Fibroblast of lung (primary cell): ENCODE measurements at regions not wholly inside any gene's neighbourhood (a gene's known extent, or its start where the extent isn't known, plus 50 kb on each side); places are given as distances from the start of the nearest gene placed in this dataset.

ENCODE experiments used
- CTCF ChIP-seq, 2 donors: IDR thresholded peaks in 1 of 2; conservative IDR thresholded peaks in 1 of 2; 1 replicate in 1 of 2; 2 replicates in 1 of 2; pipeline ENCODE4 v1.5.1; 2011 to 2012; ENCODE audit warnings: low read length in 2 of 2, control low read depth in 1 of 2, inconsistent platforms in 1 of 2, low read depth in 1 of 2, mild to moderate bottlenecking in 1 of 2
- EZH2 ChIP-seq: IDR thresholded peaks from 2 replicates; pipeline ENCODE4 v1.5.1; 2012; ENCODE audit warnings: low read length, control low read depth, mild to moderate bottlenecking; ENCODE audit errors: missing control alignments

- no peak for TF ChIP-seq CTCF (conservative IDR thresholded peaks at IDR 0.05 in 1 of 2, IDR thresholded peaks at IDR 0.05 in 1 of 2; ENCODE audit: low read depth in 1 of 2, low read length in 2 of 2)
- no peak for TF ChIP-seq EZH2
Observed at GRCh38 chrX:9285342-9285771, 179.5 kb upstream of the TBL1X start.
